Activated naive CD8-positive, alpha-beta T cell treated with anti-CD3 and anti-CD28 coated beads, Interleukin-2, amount 10 ng/mL, durations not matched to agents 7 days and 5 days (primary cell): ENCODE measurements at regions not wholly inside any gene's neighbourhood (a gene's known extent, or its start where the extent isn't known, plus 50 kb on each side); places are given as distances from the start of the nearest gene placed in this dataset.

Experiments
- ATAC-seq: fragments of 150-1000 bp; cut with Tn5 transposase; one replicate; pipeline ENCODE4 v1.10.0; 2021; ENCODE audit warnings: low read depth, moderate library complexity
- POLR2A ChIA-PET: fragments of 350-600 bp; sonication (Branson Sonifier 250); formaldehyde crosslinking; loops from one replicate; lab custom pipeline; 2021; ENCODE audit warnings: antibody characterized with exemption; lab: Charles Lee
- DNase-seq: peaks from one replicate; pipeline ENCODE4 v3.0.0; 2021
- H3K27ac Mint-ChIP-seq: one replicate; pipeline ENCODE4 v1.8.0; 2022; ENCODE audit warnings: mild to moderate bottlenecking, mixed read lengths
- H3K27me3 Mint-ChIP-seq: one replicate; pipeline ENCODE4 v1.8.0; 2022; ENCODE audit warnings: mild to moderate bottlenecking, moderate library complexity, mixed read lengths
- H3K36me3 Mint-ChIP-seq: one replicate; pipeline ENCODE4 v1.8.0; 2021; ENCODE audit warnings: mild to moderate bottlenecking, mixed read lengths
- H3K4me1 Mint-ChIP-seq: one replicate; pipeline ENCODE4 v1.8.0; 2021; ENCODE audit warnings: mixed read lengths
- H3K4me3 Mint-ChIP-seq: one replicate; pipeline ENCODE4 v1.8.0; 2022; ENCODE audit warnings: mild to moderate bottlenecking, moderate library complexity, mixed read lengths
- H3K9me3 Mint-ChIP-seq: one replicate; pipeline ENCODE4 v1.8.0; 2021; ENCODE audit warnings: mixed read lengths

- DNase-seq: no peak
- POLR2A ChIA-PET: no interaction called here
- H3K27me3 Mint-ChIP-seq: peaks cover 2% of the 10 kb centered on the region
- no peaks in the 10 kb centered on the region for H3K36me3 Mint-ChIP-seq
- no peaks in the 10 kb centered on the region for H3K4me1 Mint-ChIP-seq
- H3K4me3 Mint-ChIP-seq: no peak overlapping the region
- H3K27ac Mint-ChIP-seq: no peak overlapping the region
- no peak for ATAC-seq
- H3K9me3 Mint-ChIP-seq: no peaks in the 10 kb centered on the region
Observed at GRCh38 chr12:28135801-28136439, 54.3 kb upstream of the CCDC91 start.

GRCh38 chr12:28137414-28137813 lies 52.8 kb upstream of the CCDC91 start:
- DNase-seq: no peak
- POLR2A ChIA-PET: no interaction called here
- H3K4me1 Mint-ChIP-seq: no peaks in the 10 kb centered on the region

DNA sequence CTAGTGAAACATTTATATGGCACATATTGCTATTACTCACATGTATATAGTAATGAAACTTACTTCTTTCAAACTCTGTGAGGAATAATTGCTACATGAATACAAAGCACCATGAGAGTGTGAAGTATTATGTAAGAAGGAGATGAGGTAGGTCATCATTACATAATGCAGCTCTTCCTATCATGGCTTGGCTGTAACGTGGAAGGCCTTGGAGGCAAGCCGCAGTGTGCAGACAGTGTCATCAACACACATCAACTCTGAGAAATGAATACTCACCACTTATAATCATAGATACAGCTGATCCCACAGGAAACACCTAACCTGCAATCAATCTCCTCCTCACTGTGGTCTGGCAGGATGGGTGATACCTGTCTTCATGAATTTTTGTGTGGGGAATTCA lies 49.9 kb upstream of the CCDC91 start:
- no peak for ATAC-seq
- H3K4me3 Mint-ChIP-seq: no peak overlapping the region
- no peaks in the 10 kb centered on the region for H3K36me3 Mint-ChIP-seq
- no peak overlapping the region for H3K27ac Mint-ChIP-seq
- no peaks in the 10 kb centered on the region for H3K4me1 Mint-ChIP-seq
- POLR2A ChIA-PET: no interaction called here
- peaks cover 2% of the 10 kb centered on the region for H3K27me3 Mint-ChIP-seq
- DNase-seq: no peak
- no peaks in the 10 kb centered on the region for H3K9me3 Mint-ChIP-seq

More at GRCh38 chr12:28137414-28137813, 52.8 kb upstream of the CCDC91 start:
- peaks cover 2% of the 10 kb centered on the region for H3K27me3 Mint-ChIP-seq
- H3K4me3 Mint-ChIP-seq: no peak overlapping the region
- H3K36me3 Mint-ChIP-seq: no peaks in the 10 kb centered on the region
- no peak for ATAC-seq
- H3K27ac Mint-ChIP-seq: no peak overlapping the region
- no peaks in the 10 kb centered on the region for H3K9me3 Mint-ChIP-seq
